Psoas muscle (tissue), 7 donors: ENCODE measurements at regions not wholly inside any gene's neighbourhood (a gene's known extent, or its start where the extent isn't known, plus 50 kb on each side); places are given as distances from the start of the nearest gene placed in this dataset.

Experiments
- ATAC-seq, 4 donors: fragments of 200-7000 bp; cut with Tn5 transposase; one replicate each; pipeline ENCODE4 v1.9.1; 2020; ENCODE audit warnings: moderate library complexity in 3 of 4, mild to moderate bottlenecking in 2 of 4
- DNase-seq, 2 donors: peaks; one replicate each; pipeline ENCODE4 v3.0.0-alpha.2; 2020
- H3K27ac ChIP-seq: fragments of 200-600 bp; one replicate; pipeline ENCODE4 v1.8.0; 2022
- H3K27me3 ChIP-seq, 3 donors: fragments of 200-600 bp in 1 of 3; one replicate each; pipeline versions ENCODE4 v1.6.1 to v1.8.0; 2013 to 2022; ENCODE audit warnings: low read length in 2 of 3, mild to moderate bottlenecking in 2 of 3, moderate library complexity in 1 of 3; ENCODE audit not compliant: insufficient read depth in 3 of 3
- H3K36me3 ChIP-seq, 2 donors: fragments of 200-600 bp in 1 of 2; one replicate each; pipeline versions ENCODE4 v1.6.1 to v1.8.0; 2013 to 2022; ENCODE audit warnings: low read depth in 1 of 2, mild to moderate bottlenecking in 1 of 2, moderate library complexity in 1 of 2; ENCODE audit not compliant: insufficient read depth in 1 of 2
- H3K4me1 ChIP-seq: fragments of 200-600 bp; one replicate; pipeline ENCODE4 v1.8.0; 2022
- H3K4me3 ChIP-seq: fragments of 200-600 bp; one replicate; pipeline ENCODE4 v1.8.0; 2022; ENCODE audit warnings: mild to moderate bottlenecking
- H3K9me3 ChIP-seq: fragments of 200-600 bp; one replicate; pipeline ENCODE4 v1.8.0; 2022
- WGBS, 3 donors: extraction: QIAGEN DNeasy Blood & Tissue Kit; methylation state at CpG; one replicate each; pipeline versions ENCODE4 v1.1.6 to v1.1.7; 2013; 5-methylcytosine and 5-hydroxymethylcytosine counted together
- intact Hi-C, 2 donors: fragments of 100-400 bp; cut with DNase I; formaldehyde crosslinking; loops; one replicate each; pipeline versions ENCODE4 v1.11.0 to v1.14.2; 2022
- TF ChIP-seq, protein P1 (sequence below): fragments of 200-600 bp; IDR thresholded peaks from one replicate; pipeline ENCODE4 v1.8.0; 2022; ENCODE audit warnings: antibody characterized with exemption
- donor health status: healthy with polysubstance abuse.
- donor health status: DM: no; HTN: no; CAD: no; lungs with moderate emphysema.
- donor health status: Bipolar disorder and iron deficiency.
- donor health status: healthy.
- donor health status: DM: yes; HTN: yes; CAD: no.
- donor health status: DM: no; HTN: no; CAD: no.
- donor health status: DM: yes; HTN: yes; CAD: no.

DNA sequence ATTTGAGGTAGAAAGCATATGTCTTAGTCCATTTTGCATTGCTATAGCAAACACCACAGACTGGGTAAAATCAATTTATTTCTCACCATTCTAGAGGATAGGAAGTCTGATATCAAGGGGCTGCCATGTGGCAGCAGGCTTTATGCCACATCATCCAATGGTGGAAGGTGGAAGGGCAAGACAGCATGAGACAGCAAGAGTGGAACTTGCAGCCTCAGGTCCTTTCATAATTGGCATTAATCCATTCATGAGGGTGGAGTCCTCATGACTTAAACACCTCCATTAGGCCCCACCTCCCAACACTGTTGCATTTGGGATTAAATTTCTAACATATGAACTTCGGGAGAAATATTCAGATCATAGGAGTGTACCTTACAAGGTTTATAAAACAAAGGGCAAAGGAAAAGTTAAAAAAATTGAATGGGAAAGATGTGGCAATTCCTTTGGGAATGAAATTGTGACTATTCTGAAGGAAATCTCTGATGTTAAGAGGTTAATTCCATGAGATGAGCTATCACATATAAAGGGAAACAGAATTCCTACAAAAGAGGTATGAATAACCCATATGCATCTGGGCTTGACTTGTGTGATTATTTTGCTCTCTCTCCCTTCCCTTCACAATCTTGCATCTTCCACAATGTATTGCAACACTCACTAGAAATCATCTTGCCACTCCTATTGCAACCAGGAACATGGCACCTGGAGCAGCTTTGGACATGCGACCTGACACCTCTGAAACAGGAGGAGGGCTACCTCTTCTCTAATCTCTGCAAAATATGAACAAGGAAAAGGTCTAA, 507.8 kb downstream of the EPHA4 start:
- Histone ChIP-seq H3K27ac (no peak overlapping the region), H3K4me3 (no peak overlapping the region), H3K4me1 (no peaks in the 10 kb centered on the region), H3K27me3 (no peaks in the 10 kb centered on the region), H3K36me3 (no peaks in the 10 kb centered on the region), H3K9me3 (no peaks in the 10 kb centered on the region)
- 73 to 87% (median 78%) methylated on average over 2 of the region's 2 CpGs for WGBS, 3 donors
- no peak for ATAC-seq
- intact Hi-C loops: no loop called here
- no peak for DNase-seq
- TF ChIP-seq, protein P1, sequence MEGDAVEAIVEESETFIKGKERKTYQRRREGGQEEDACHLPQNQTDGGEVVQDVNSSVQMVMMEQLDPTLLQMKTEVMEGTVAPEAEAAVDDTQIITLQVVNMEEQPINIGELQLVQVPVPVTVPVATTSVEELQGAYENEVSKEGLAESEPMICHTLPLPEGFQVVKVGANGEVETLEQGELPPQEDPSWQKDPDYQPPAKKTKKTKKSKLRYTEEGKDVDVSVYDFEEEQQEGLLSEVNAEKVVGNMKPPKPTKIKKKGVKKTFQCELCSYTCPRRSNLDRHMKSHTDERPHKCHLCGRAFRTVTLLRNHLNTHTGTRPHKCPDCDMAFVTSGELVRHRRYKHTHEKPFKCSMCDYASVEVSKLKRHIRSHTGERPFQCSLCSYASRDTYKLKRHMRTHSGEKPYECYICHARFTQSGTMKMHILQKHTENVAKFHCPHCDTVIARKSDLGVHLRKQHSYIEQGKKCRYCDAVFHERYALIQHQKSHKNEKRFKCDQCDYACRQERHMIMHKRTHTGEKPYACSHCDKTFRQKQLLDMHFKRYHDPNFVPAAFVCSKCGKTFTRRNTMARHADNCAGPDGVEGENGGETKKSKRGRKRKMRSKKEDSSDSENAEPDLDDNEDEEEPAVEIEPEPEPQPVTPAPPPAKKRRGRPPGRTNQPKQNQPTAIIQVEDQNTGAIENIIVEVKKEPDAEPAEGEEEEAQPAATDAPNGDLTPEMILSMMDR: no peak

DNA sequence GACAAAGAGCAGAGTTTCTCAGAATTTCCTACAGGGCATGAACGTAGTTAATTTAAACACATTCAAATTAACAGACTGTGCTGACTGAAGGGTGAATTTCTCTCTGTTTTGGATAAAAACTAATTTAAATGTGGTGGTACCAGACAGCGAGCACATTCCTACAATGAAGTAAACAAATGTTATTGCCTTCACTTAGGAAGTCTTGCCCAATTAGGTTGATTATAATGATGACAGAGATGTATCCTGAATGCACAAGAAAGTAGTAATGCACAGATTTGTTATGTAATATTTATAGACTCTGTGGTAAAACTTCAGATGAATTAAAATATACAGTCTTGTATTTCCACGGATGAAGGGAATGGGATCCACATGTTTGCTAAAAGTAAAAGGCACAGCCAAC, 507.2 kb downstream of the EPHA4 start:
- H3K9me3 ChIP-seq: no peaks in the 10 kb centered on the region
- 70 to 79% (median 78%) methylated on average over 3 of the region's 3 CpGs for WGBS, 3 donors
- no peak overlapping the region for H3K4me3 ChIP-seq
- ATAC-seq: no peak
- no peaks in the 10 kb centered on the region for H3K36me3 ChIP-seq
- no peaks in the 10 kb centered on the region for H3K4me1 ChIP-seq
- intact Hi-C loops: no loop called here
- no peak for DNase-seq
- no peaks in the 10 kb centered on the region for H3K27me3 ChIP-seq
- no peak overlapping the region for H3K27ac ChIP-seq
- TF ChIP-seq, protein P1: no peak

GRCh38 chr2:221068123-221068522, 504.0 kb downstream of the EPHA4 start:
- H3K27ac ChIP-seq: no peak overlapping the region
- ATAC-seq (no peak), DNase-seq (no peak)
- no peaks in the 10 kb centered on the region for H3K36me3 ChIP-seq
- H3K9me3 ChIP-seq: no peaks in the 10 kb centered on the region
- intact Hi-C loops: no loop called here
- H3K4me3 ChIP-seq: no peak overlapping the region
- H3K4me1 ChIP-seq: no peaks in the 10 kb centered on the region
- TF ChIP-seq, protein P1: no peak
- no peaks in the 10 kb centered on the region for H3K27me3 ChIP-seq

DNA sequence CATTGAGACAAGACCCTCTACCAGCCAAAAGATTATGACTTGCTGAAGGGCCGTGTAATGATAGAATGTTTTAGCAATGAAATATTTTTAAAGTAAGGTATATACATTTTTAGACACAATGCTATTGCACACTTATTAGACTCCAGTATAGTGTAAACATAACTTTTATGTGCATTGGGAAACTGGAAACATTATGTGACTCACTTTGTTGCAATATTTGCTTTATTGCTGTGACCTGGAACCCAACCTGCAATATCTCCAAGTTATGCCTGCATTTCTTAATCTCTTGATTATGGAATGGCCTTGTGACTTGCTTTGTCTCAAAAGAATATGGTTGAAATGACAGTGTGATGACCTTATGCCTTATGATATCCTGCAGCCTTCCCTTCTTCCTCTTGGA, 502.0 kb downstream of the EPHA4 start:
- no peak overlapping the region for H3K27ac ChIP-seq
- no peak for DNase-seq
- H3K27me3 ChIP-seq: no peaks in the 10 kb centered on the region
- TF ChIP-seq, protein P1: no peak
- H3K4me3 ChIP-seq: no peak overlapping the region
- intact Hi-C loops: no loop called here
- no peaks in the 10 kb centered on the region for H3K4me1 ChIP-seq
- WGBS, 3 donors: 96 to 100% (median 97%) methylated on average over 1 of the region's 1 CpG
- no peaks in the 10 kb centered on the region for H3K36me3 ChIP-seq
- no peak for ATAC-seq
- H3K9me3 ChIP-seq: no peaks in the 10 kb centered on the region
